Activated CD4-positive, alpha-beta memory T cell treated with anti-CD3 and anti-CD28 coated beads, Interleukin-2, amount 10 ng/mL, durations not matched to agents 7 days and 5 days (primary cell): ENCODE measurements at regions not wholly inside any gene's neighbourhood (a gene's known extent, or its start where the extent isn't known, plus 50 kb on each side); places are given as distances from the start of the nearest gene placed in this dataset.
"Not testable (repeated sequence)": the region's sequence is repeated elsewhere in the genome, so short reads cannot be mapped to it uniquely, and the experiment has no call there.

ENCODE experiments used
- CTCF ChIA-PET: fragments of 350-600 bp; sonication (Branson Sonifier 250); formaldehyde crosslinking; loops from one replicate; lab custom pipeline; 2021; ENCODE audit warnings: antibody characterized with exemption, inconsistent platforms; lab: Charles Lee
- POLR2A ChIA-PET: fragments of 350-600 bp; sonication (Branson Sonifier 250); formaldehyde crosslinking; loops from one replicate; lab custom pipeline; 2021; ENCODE audit warnings: antibody characterized with exemption; lab: Charles Lee
- DNase-seq: peaks from one replicate; pipeline ENCODE4 v3.0.0-alpha.2; 2020
- H3K27ac Mint-ChIP-seq: one replicate; pipeline ENCODE4 v1.8.0; 2021; ENCODE audit warnings: mild to moderate bottlenecking, mixed read lengths
- H3K27me3 Mint-ChIP-seq: one replicate; pipeline ENCODE4 v1.8.0; 2021; ENCODE audit warnings: mixed read lengths
- H3K36me3 Mint-ChIP-seq: one replicate; pipeline ENCODE4 v1.8.0; 2021; ENCODE audit warnings: low read depth, mixed read lengths
- H3K4me1 Mint-ChIP-seq: one replicate; pipeline ENCODE4 v1.8.0; 2021; ENCODE audit warnings: mixed read lengths
- H3K4me3 Mint-ChIP-seq: one replicate; pipeline ENCODE4 v1.8.0; 2021; ENCODE audit warnings: mild to moderate bottlenecking, mixed read lengths
- H3K9me3 Mint-ChIP-seq: one replicate; pipeline ENCODE4 v1.8.0; 2021; ENCODE audit warnings: mixed read lengths

DNA sequence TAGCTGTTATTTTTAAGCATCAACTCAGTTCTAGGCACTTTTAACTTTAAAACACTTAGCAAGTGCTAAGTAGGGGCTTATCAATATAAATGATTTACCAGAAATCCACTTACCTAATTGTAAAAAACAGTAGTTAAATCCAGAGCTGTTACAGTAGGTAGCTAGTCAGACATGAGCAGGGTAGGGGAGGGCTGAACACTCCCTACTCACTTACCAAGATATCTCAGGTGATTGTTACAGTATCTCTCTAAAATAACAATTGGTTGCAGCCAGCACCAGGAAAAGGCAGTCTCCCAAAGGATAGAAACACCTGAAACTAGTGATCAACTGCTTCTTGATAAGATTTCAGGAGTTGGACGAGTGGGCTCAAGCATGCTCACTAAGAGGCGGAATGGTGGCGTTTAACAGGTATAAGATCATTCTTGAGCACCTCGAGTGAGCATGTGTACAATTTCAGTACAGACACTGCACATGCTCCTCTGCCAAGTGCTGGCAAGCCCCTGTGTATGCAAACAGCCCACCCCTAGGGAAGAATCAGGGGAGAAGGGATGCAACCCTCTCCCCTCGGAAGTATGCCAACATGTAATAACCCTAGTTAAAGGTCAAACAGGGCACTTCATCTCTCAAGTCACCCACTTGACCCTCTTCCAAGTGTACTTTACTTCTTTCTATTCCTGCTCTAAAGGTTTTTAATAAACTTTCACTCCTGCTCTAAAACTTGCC, 1113.6 kb upstream of the SEL1L start:
- Mint-ChIP-seq H3K27ac (no peak overlapping the region), H3K36me3 (no peaks in the 10 kb centered on the region), H3K4me1 (no peaks in the 10 kb centered on the region), H3K9me3 (peaks cover 13% of the 10 kb centered on the region), H3K4me3 (no peak overlapping the region), H3K27me3 (no peaks in the 10 kb centered on the region)
- POLR2A ChIA-PET = no interaction called here
- no peak for DNase-seq
- CTCF ChIA-PET = no interaction called here

- CTCF ChIA-PET = no interaction called here
- DNase-seq = no peak
- H3K4me1 Mint-ChIP-seq = no peaks in the 10 kb centered on the region
These were observed 1122.1 kb upstream of the SEL1L start for GRCh38 chr14:82655770-82656169.

GRCh38 chr14:82657186-82657675, 1123.6 kb upstream of the SEL1L start:
- Mint-ChIP-seq H3K27me3 (no peaks in the 10 kb centered on the region), H3K4me1 (no peaks in the 10 kb centered on the region), H3K4me3 (no peak overlapping the region), H3K36me3 (no peaks in the 10 kb centered on the region), H3K9me3 (no peaks in the 10 kb centered on the region), H3K27ac (no peak overlapping the region)
- CTCF ChIA-PET = no interaction called here
- POLR2A ChIA-PET = no interaction called here
- DNase-seq = no peak

More at GRCh38 chr14:82655770-82656169, 1122.1 kb upstream of the SEL1L start:
- Mint-ChIP-seq H3K27ac (no peak overlapping the region), H3K9me3 (peaks cover 2% of the 10 kb centered on the region), H3K4me3 (no peak overlapping the region), H3K36me3 (no peaks in the 10 kb centered on the region), H3K27me3 (no peaks in the 10 kb centered on the region)
- POLR2A ChIA-PET = no interaction called here

DNA sequence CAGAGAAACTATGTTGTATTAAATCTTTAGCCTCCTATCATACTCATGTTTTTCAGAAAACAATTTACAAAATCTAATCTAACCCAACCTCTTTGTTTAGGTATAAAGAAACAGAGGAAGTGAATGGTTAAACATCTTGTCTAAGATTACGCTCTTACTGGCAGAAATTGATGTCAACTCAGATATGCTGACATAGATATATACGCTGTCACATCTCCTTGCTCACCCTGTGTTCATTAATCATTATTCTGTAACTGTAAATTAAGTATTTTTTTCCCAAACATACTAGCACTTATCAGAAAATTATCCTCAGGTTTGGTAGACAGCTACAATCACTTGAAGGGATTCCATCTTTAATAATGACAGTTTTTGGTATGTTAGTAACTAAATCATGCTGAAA, 1127.6 kb upstream of the SEL1L start:
- POLR2A ChIA-PET = no interaction called here
- Mint-ChIP-seq H3K4me1 (no peaks in the 10 kb centered on the region), H3K27me3 (no peaks in the 10 kb centered on the region), H3K36me3 (no peaks in the 10 kb centered on the region), H3K27ac (no peak overlapping the region), H3K4me3 (no peak overlapping the region), H3K9me3 (peaks cover 3% of the 10 kb centered on the region)
- no peak for DNase-seq
- CTCF ChIA-PET = no interaction called here

GRCh38 chr14:82667006-82667405, 1133.4 kb upstream of the SEL1L start:
- ChIA-PET POLR2A (no interaction called here), CTCF (no interaction called here)
- H3K36me3 Mint-ChIP-seq = no peaks in the 10 kb centered on the region
- H3K27ac Mint-ChIP-seq = no peak overlapping the region
- peaks cover 7% of the 10 kb centered on the region for H3K9me3 Mint-ChIP-seq
- no peak overlapping the region for H3K4me3 Mint-ChIP-seq
- no peaks in the 10 kb centered on the region for H3K4me1 Mint-ChIP-seq
- no peaks in the 10 kb centered on the region for H3K27me3 Mint-ChIP-seq
- DNase-seq = no peak

GRCh38 chr14:82667501-82667900, 1133.8 kb upstream of the SEL1L start:
- DNase-seq = no peak
- no peak overlapping the region for H3K4me3 Mint-ChIP-seq
- no peaks in the 10 kb centered on the region for H3K27me3 Mint-ChIP-seq
- H3K9me3 Mint-ChIP-seq = peaks cover 7% of the 10 kb centered on the region
- no peak overlapping the region for H3K27ac Mint-ChIP-seq
- H3K4me1 Mint-ChIP-seq = no peaks in the 10 kb centered on the region
- ChIA-PET POLR2A (no interaction called here), CTCF (no interaction called here)
- no peaks in the 10 kb centered on the region for H3K36me3 Mint-ChIP-seq

- Mint-ChIP-seq H3K4me3 (no peak overlapping the region), H3K9me3 (peaks cover 5% of the 10 kb centered on the region), H3K27me3 (no peaks in the 10 kb centered on the region), H3K27ac (no peak overlapping the region), H3K36me3 (no peaks in the 10 kb centered on the region), H3K4me1 (no peaks in the 10 kb centered on the region)
- ChIA-PET POLR2A (no interaction called here), CTCF (no interaction called here)
- DNase-seq = no peak
These were observed 1142.8 kb upstream of the SEL1L start for GRCh38 chr14:82676403-82676802.

- Mint-ChIP-seq H3K27me3 (no peaks in the 10 kb centered on the region), H3K36me3 (no peaks in the 10 kb centered on the region), H3K4me1 (no peaks in the 10 kb centered on the region), H3K27ac (no peak overlapping the region), H3K4me3 (no peak overlapping the region), H3K9me3 (peaks cover 6% of the 10 kb centered on the region)
- ChIA-PET POLR2A (no interaction called here), CTCF (no interaction called here)
- DNase-seq = no peak
These were observed 1156.3 kb upstream of the SEL1L start for GRCh38 chr14:82689948-82690347.

DNA sequence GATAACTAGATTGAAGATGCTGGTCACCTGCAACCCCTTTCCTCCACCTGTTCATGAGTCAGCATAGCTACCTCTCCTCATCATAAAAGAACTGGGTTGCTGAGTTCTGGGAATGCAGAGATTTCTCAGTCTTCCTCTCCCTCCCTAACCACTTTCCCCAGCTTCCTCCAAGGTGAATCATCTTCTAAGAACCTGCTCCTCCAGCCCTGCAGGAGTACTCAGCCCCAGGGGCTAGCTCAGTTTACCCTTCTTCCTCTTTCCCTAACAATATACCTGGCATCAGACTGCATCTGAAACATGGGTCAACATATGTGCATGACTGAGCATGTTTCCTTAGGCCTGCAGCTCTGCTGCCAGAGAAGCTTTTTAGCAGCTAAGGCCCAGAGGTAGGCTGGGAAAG, 1157.5 kb upstream of the SEL1L start:
- H3K27ac Mint-ChIP-seq, POLR2A ChIA-PET, H3K9me3 Mint-ChIP-seq, DNase-seq, H3K36me3 Mint-ChIP-seq, CTCF ChIA-PET, H3K4me1 Mint-ChIP-seq, H3K27me3 Mint-ChIP-seq, H3K4me3 Mint-ChIP-seq: not testable (repeated sequence)

DNA sequence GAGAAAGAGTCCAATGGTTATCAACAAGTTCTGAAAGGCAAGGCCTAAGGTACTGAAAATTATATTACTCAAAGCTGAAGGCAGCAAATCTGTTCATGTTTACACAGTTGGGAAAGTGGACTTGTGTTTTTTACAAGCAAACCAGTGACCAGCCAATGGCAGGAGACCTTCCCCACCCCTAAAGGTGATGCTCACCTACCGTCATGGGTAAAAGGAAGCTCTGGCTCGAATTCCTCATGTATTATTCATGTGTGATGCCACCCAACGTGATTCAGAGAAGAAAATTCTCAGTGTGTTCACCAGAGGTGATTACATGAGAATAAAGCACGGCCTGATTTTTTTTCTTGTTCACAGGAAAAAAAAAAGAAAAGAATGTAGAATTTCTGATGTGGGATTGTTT, 1161.2 kb upstream of the SEL1L start:
- Mint-ChIP-seq H3K4me1 (no peaks in the 10 kb centered on the region), H3K4me3 (no peak overlapping the region), H3K9me3 (peaks cover 6% of the 10 kb centered on the region), H3K27ac (no peak overlapping the region), H3K36me3 (no peaks in the 10 kb centered on the region), H3K27me3 (no peaks in the 10 kb centered on the region)
- DNase-seq = no peak
- ChIA-PET CTCF (no interaction called here), POLR2A (no interaction called here)

DNA sequence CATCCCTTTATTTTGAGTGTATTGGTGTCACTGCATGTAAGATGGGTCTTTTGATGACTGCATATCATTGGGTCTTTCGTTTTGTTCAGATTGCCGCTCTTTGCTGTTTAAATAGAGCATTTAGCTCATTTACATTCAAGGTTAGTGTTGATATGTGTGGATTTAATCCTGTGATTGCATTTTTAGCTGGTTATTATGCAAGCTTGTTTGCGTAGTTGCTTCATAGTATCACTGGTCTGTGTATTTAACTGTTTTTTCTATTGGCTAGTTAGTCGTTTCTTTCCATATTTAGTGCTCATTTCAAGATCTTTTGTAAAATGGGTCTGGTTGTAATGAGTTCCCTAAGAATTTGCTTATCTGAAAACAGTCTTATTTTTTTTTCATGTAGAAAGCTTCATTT, 1170.6 kb upstream of the SEL1L start:
- H3K27ac Mint-ChIP-seq = no peak overlapping the region
- POLR2A ChIA-PET = no interaction called here
- H3K4me1 Mint-ChIP-seq = no peaks in the 10 kb centered on the region
- CTCF ChIA-PET = no interaction called here
- no peaks in the 10 kb centered on the region for H3K36me3 Mint-ChIP-seq
- H3K4me3 Mint-ChIP-seq = no peak overlapping the region
- no peak for DNase-seq
- no peaks in the 10 kb centered on the region for H3K27me3 Mint-ChIP-seq
- H3K9me3 Mint-ChIP-seq = peaks cover 13% of the 10 kb centered on the region

DNA sequence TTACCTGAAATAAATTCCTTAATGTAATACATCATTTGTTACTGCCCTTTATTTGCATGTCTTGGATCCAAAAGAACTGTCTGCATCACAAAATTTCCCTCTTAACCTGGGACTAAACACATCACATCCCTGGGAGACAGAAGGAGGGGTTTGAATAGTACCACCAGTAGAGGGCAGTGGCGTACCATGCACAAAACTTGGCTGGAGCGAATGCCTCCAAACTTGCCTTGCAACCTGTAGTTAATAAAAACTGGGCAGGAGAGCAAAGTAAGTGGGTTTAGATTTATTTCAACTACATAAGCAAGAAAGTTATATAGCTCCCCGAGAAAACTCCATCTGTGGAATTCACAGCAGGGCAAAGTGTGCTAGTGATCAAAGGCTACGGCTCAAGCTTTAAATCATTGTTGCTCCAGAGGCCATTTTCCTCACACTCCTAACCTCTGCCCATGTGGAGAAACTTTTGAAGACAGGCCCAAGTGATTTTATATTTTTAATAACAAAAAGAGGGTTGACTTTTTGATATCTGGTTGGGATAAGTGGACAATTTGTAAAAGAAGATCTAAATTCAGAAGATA, 1176.7 kb upstream of the SEL1L start:
- POLR2A ChIA-PET = no interaction called here
- Mint-ChIP-seq H3K9me3 (no peaks in the 10 kb centered on the region), H3K4me3 (no peak overlapping the region), H3K36me3 (no peaks in the 10 kb centered on the region), H3K4me1 (no peaks in the 10 kb centered on the region), H3K27ac (no peak overlapping the region), H3K27me3 (no peaks in the 10 kb centered on the region)
- DNase-seq = peak; percentile 39
- CTCF ChIA-PET = interaction anchor here (1.0 kb wide), 1 partner anchor 723 kb away, joined by 3 read pairs; no protein-coding TSS in a partner anchor

GRCh38 chr14:82719617-82720016, 1186.0 kb upstream of the SEL1L start:
- POLR2A ChIA-PET = no interaction called here
- H3K4me3 Mint-ChIP-seq = no peak overlapping the region

DNA sequence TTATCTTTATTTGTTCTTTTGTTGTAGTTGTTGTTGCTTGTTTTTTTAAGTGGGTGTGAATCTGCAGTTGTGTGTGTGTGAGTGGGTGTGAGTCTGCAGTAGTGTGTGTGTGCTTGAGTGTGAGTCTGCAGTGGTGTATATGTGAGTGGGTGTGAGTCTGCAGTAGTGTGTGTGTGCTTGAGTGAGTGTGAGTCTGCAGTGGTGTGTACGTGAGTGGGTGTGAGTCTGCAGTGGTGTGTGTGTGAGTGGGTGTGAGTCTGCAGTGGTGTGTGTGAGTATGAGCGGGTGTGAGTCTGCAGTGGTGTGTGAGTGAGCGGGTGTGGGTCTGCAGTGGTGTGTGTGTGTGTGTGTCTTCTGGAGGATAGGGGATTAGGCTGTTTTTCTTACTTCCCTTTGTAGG, 1186.8 kb upstream of the SEL1L start:
- Mint-ChIP-seq H3K27ac (no peak overlapping the region), H3K27me3 (no peaks in the 10 kb centered on the region), H3K4me1 (no peaks in the 10 kb centered on the region), H3K9me3 (peaks cover 13% of the 10 kb centered on the region), H3K36me3 (no peaks in the 10 kb centered on the region), H3K4me3 (no peak overlapping the region)
- ChIA-PET POLR2A (no interaction called here), CTCF (no interaction called here)
- no peak for DNase-seq

More at GRCh38 chr14:82719617-82720016, 1186.0 kb upstream of the SEL1L start:
- no peaks in the 10 kb centered on the region for H3K27me3 Mint-ChIP-seq
- H3K27ac Mint-ChIP-seq = no peak overlapping the region
- peaks cover 8% of the 10 kb centered on the region for H3K9me3 Mint-ChIP-seq
- no peaks in the 10 kb centered on the region for H3K4me1 Mint-ChIP-seq
- CTCF ChIA-PET = no interaction called here
- no peaks in the 10 kb centered on the region for H3K36me3 Mint-ChIP-seq
- DNase-seq = no peak
